B cell (primary cell): ENCODE measurements at regions not wholly inside any gene's neighbourhood (a gene's known extent, or its start where the extent isn't known, plus 50 kb on each side); places are given as distances from the start of the nearest gene placed in this dataset.

Experiments
- ATAC-seq: fragments of 200-7000 bp; cut with Tn5 transposase; one replicate; pipeline ENCODE4 v1.10.0; 2021; ENCODE audit warnings: low read depth, mild to moderate bottlenecking, moderate number of reproducible peaks, moderate library complexity
- CTCF ChIA-PET: fragments of 350-600 bp; sonication (Branson Sonifier 250); formaldehyde crosslinking; loops from one replicate; lab custom pipeline; 2021; ENCODE audit warnings: antibody characterized with exemption, inconsistent platforms; lab: Charles Lee
- POLR2A ChIA-PET: fragments of 350-600 bp; sonication (Branson Sonifier 250); formaldehyde crosslinking; loops from one replicate; lab custom pipeline; 2021; ENCODE audit warnings: antibody characterized with exemption; lab: Charles Lee
- DNase-seq: peaks from one replicate; pipeline ENCODE4 v3.0.0; 2013
- H2AFZ ChIP-seq: 2 replicates; pipeline ENCODE4 v1.6.1; 2012; ENCODE audit warnings: mild to moderate bottlenecking, low read depth, low read length; ENCODE audit not compliant: insufficient read depth, poor library complexity, severe bottlenecking
- H3K27ac ChIP-seq, 2 donors: 1 replicate in 1 of 2; 2 replicates in 1 of 2; pipeline ENCODE4 v1.5.1; 2012 to 2013; ENCODE audit warnings: low read length in 2 of 2, mild to moderate bottlenecking in 2 of 2, moderate library complexity in 1 of 2
- H3K27me3 ChIP-seq, 4 experiments: fragments of 200-600 bp in 1 of 4; sonication (generic) in 1 of 4; replicated peaks in 1 of 4; 1 replicate in 2 of 4; 2 replicates in 2 of 4; pipeline versions ENCODE4 v1.6.1 to v1.7.0; 2013 to 2016; ENCODE audit warnings: low read length in 3 of 4, mild to moderate bottlenecking in 2 of 4, mixed read lengths in 1 of 4, moderate library complexity in 1 of 4; ENCODE audit not compliant: insufficient read depth in 4 of 4, control insufficient read depth in 3 of 4; ENCODE audit errors: control extremely low read depth in 1 of 4
- H3K36me3 ChIP-seq, 2 experiments: replicated peaks in 1 of 2; 1 replicate in 1 of 2; 2 replicates in 1 of 2; pipeline versions ENCODE4 v1.6.1 to v1.7.1; 2013; ENCODE audit warnings: low read length in 1 of 2; ENCODE audit not compliant: insufficient read depth in 2 of 2, control insufficient read depth in 1 of 2; ENCODE audit errors: control extremely low read depth in 1 of 2, extremely low read depth in 1 of 2
- H3K4me1 ChIP-seq, 2 donors: fragments of 200-600 bp in 1 of 2; sonication (generic) in 1 of 2; 1 replicate in 1 of 2; 2 replicates in 1 of 2; pipeline versions ENCODE4 v1.5.1 to v1.6.1; 2013 to 2017; ENCODE audit warnings: low read length in 2 of 2; ENCODE audit not compliant: control insufficient read depth in 2 of 2, insufficient read depth in 2 of 2
- H3K4me2 ChIP-seq: replicated peaks from 2 replicates; pipeline ENCODE3; 2012; ENCODE audit warnings: mild to moderate bottlenecking, low read depth, low read length; ENCODE audit not compliant: poor library complexity, severe bottlenecking
- H3K4me3 ChIP-seq, 5 experiments: fragments of 200-600 bp in 1 of 5; sonication (generic) in 1 of 5; 1 replicate in 3 of 5; 2 replicates in 2 of 5; pipeline versions ENCODE4 v1.5.1 to v1.7.0; 2011 to 2016; ENCODE audit warnings: low read length in 4 of 5, mild to moderate bottlenecking in 4 of 5, low read depth in 2 of 5, control low read depth in 1 of 5, moderate library complexity in 1 of 5; ENCODE audit not compliant: insufficient read depth in 1 of 5; ENCODE audit errors: control extremely low read depth in 1 of 5, extremely low read depth in 1 of 5
- H3K79me2 ChIP-seq: fragments of 200-600 bp; sonication (generic); one replicate; pipeline ENCODE4 v1.6.0; 2016; ENCODE audit warnings: low read length; ENCODE audit not compliant: control insufficient read depth, insufficient read depth
- H3K9ac ChIP-seq: fragments of 200-600 bp; sonication (generic); 2 replicates; pipeline ENCODE4 v1.6.1; 2017; ENCODE audit warnings: mild to moderate bottlenecking, low read length, moderate library complexity
- H3K9me3 ChIP-seq, 3 donors: one replicate each; pipeline versions ENCODE4 v1.6.1 to v1.7.1; 2013; ENCODE audit warnings: low read length in 2 of 3; ENCODE audit not compliant: control insufficient read depth in 2 of 3, insufficient read depth in 1 of 3; ENCODE audit errors: control extremely low read depth in 1 of 3
- H4K20me1 ChIP-seq: 2 replicates; pipeline ENCODE4 v1.6.0; 2012; ENCODE audit warnings: mild to moderate bottlenecking, low read length; ENCODE audit not compliant: insufficient read depth, control insufficient read depth, poor library complexity, severe bottlenecking
- H3K27ac Mint-ChIP-seq: one replicate; pipeline ENCODE4 v1.8.0; 2021; ENCODE audit warnings: mixed read lengths
- H3K27me3 Mint-ChIP-seq: one replicate; pipeline ENCODE4 v1.8.0; 2021; ENCODE audit warnings: mixed read lengths
- H3K4me1 Mint-ChIP-seq: one replicate; pipeline ENCODE4 v1.8.0; 2021; ENCODE audit warnings: mixed read lengths
- H3K4me3 Mint-ChIP-seq: one replicate; pipeline ENCODE4 v1.8.0; 2021; ENCODE audit warnings: mixed read lengths
- H3K9me3 Mint-ChIP-seq: one replicate; pipeline ENCODE4 v1.8.0; 2022; ENCODE audit warnings: mixed read lengths; ENCODE audit not compliant: insufficient read depth
- EZH2 ChIP-seq: IDR thresholded peaks from 2 replicates; pipeline ENCODE4 v1.6.1; 2012; ENCODE audit warnings: borderline replicate concordance, low read depth, mild to moderate bottlenecking, moderate library complexity, low read length; ENCODE audit not compliant: insufficient read depth, poor library complexity, severe bottlenecking
- WGBS: methylation state at CpG from one replicate; pipeline ENCODE4 v1.1.5; 2013; ENCODE audit warnings: missing lambda C conversion rate; ENCODE audit not compliant: insufficient coverage; 5-methylcytosine and 5-hydroxymethylcytosine counted together
- intact Hi-C: fragments of 100-400 bp; cut with micrococcal nuclease; formaldehyde crosslinking; loops from one replicate; pipeline ENCODE4 v1.10.0; 2022
- TF ChIP-seq, protein P1 (sequence below): fragments of 200-600 bp; IDR thresholded peaks from one replicate; pipeline ENCODE4 v1.8.0; 2022; ENCODE audit warnings: antibody characterized with exemption, mild to moderate bottlenecking

DNA sequence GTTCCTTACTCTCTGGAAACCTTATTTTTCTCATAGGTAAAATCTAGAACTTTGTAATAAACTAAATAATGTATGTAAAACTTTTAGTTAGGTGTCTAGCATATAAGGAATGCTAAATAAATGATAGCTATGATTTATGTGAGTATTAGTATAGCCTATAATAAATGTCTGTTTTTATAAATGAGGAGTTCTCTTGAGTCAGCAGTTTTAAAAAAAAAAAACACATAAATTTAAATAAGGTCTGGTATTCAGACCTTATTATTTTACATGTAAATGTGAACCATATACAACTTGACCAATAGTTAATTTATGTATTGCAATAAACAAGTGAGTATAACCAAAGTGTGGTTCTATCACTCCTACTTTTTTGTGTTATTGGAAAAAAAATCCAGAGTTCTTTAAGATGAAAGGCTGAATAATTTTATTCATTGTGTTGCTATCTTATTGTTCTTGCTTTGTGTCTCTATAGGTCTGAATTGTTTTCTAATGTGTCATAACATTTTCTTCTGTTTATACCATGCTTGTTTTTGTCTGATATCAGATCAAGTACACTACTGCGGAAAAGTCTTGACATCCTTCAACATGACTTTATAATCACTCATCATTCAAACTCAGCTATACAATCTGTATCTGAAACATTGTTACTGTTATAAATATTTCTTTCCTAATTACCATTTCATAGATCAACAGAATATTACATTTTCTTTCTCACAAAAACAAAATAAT lies 115.7 kb downstream of the RASSF9 start:
- TF ChIP-seq EZH2: no peak
- TF ChIP-seq, protein P1, sequence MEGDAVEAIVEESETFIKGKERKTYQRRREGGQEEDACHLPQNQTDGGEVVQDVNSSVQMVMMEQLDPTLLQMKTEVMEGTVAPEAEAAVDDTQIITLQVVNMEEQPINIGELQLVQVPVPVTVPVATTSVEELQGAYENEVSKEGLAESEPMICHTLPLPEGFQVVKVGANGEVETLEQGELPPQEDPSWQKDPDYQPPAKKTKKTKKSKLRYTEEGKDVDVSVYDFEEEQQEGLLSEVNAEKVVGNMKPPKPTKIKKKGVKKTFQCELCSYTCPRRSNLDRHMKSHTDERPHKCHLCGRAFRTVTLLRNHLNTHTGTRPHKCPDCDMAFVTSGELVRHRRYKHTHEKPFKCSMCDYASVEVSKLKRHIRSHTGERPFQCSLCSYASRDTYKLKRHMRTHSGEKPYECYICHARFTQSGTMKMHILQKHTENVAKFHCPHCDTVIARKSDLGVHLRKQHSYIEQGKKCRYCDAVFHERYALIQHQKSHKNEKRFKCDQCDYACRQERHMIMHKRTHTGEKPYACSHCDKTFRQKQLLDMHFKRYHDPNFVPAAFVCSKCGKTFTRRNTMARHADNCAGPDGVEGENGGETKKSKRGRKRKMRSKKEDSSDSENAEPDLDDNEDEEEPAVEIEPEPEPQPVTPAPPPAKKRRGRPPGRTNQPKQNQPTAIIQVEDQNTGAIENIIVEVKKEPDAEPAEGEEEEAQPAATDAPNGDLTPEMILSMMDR: no peak
- POLR2A ChIA-PET: no interaction called here
- no peak overlapping the region for H3K4me2 ChIP-seq

DNA sequence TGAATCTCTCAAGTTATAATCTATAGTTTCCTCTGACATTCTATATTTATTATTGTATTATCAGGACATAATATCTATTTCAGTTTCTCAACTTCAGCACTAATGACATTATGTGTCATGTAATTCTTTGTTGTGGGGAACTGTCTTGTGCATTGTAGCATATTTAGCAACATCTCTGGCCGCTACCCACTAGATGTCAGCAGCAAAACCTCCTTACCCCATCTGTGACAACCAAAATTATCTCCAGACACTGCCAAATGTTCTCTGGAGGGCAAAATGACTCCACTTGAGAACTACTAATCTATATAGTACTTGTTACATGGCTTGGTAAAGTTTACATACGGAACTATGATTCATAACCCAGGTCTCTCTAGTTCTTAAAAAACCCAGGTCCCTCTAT lies 110.2 kb downstream of the RASSF9 start:
- Histone ChIP-seq H3K9ac (no peak overlapping the region), H3K27me3 (no peaks in the 10 kb centered on the region), H3K27ac (no peak overlapping the region), H2AFZ (no peak overlapping the region), H4K20me1 (no peaks in the 10 kb centered on the region), H3K4me2 (no peak overlapping the region), H3K79me2 (no peaks in the 10 kb centered on the region), H3K36me3 (no peaks in the 10 kb centered on the region), H3K4me1 (no peaks in the 10 kb centered on the region), H3K9me3 (peaks cover 0 to 3% (median 0%) of the 10 kb centered on the region in 3 donors), H3K4me3 (no peak overlapping the region)
- ATAC-seq (no peak), DNase-seq (no peak)
- no peaks in the 10 kb centered on the region for H3K27me3 Mint-ChIP-seq
- ChIA-PET CTCF (no interaction called here), POLR2A (no interaction called here)
- no peaks in the 10 kb centered on the region for H3K4me1 Mint-ChIP-seq
- no peak overlapping the region for H3K4me3 Mint-ChIP-seq
- no CpG with 5 or more reads among the region's 2 CpGs for WGBS
- H3K9me3 Mint-ChIP-seq: no peaks in the 10 kb centered on the region
- intact Hi-C loops: no loop called here
- TF ChIP-seq, protein P1: no peak
- TF ChIP-seq EZH2: no peak
- no peak overlapping the region for H3K27ac Mint-ChIP-seq

More for the DNA sequence above, 115.7 kb downstream of the RASSF9 start:
- Histone ChIP-seq H3K27ac (no peak overlapping the region), H3K9ac (no peak overlapping the region), H4K20me1 (no peaks in the 10 kb centered on the region), H3K27me3 (no peaks in the 10 kb centered on the region), H3K4me3 (no peak overlapping the region), H3K79me2 (no peaks in the 10 kb centered on the region), H3K4me1 (no peaks in the 10 kb centered on the region), H3K36me3 (no peaks in the 10 kb centered on the region), H3K9me3 (peaks cover 0 to 2% (median 0%) of the 10 kb centered on the region in 3 donors), H2AFZ (no peak overlapping the region)
- no peak overlapping the region for H3K4me3 Mint-ChIP-seq
- intact Hi-C loops: no loop called here
- CTCF ChIA-PET: no interaction called here
- H3K4me1 Mint-ChIP-seq: no peaks in the 10 kb centered on the region
- no peaks in the 10 kb centered on the region for H3K27me3 Mint-ChIP-seq
- H3K9me3 Mint-ChIP-seq: no peaks in the 10 kb centered on the region
- ATAC-seq (no peak), DNase-seq (no peak)
- H3K27ac Mint-ChIP-seq: no peak overlapping the region
- WGBS: no CpG with 5 or more reads among the region's 1 CpG
